ENCODE measurements at regions not wholly inside any gene's neighbourhood (a gene's known extent, or its start where the extent isn't known, plus 50 kb on each side); places are given as distances from the start of the nearest gene placed in this dataset.

- ChIA-PET CTCF (interaction anchor here (0.6 kb wide), 1 partner anchor 1301 kb away, joined by 3 read pairs; no protein-coding TSS in a partner anchor), POLR2A (no interaction called here), RAD21 (ENCODE audit: low non-redundant PET in 1 of 2, low total read pairs in 2 of 2, uncharacterized antibody in 2 of 2, unreplicated experiment in 2 of 2) (no interaction called here)
- Histone ChIP-seq H3K79me2 (ENCODE audit: insufficient read depth, low read length) (no peaks in the 10 kb centered on the region), H3K27me3 (ENCODE audit: insufficient read depth, low read length) (peaks cover 35% of the 10 kb centered on the region), H3K4me1 (ENCODE audit: control insufficient read depth in 1 of 2, insufficient read depth in 2 of 2, low read length in 2 of 2) (peaks cover 3 to 23% of the 10 kb centered on the region in 2 experiments; a peak in 3 of 4 replicates), H3K27ac (ENCODE audit: low read depth, low read length) (no peak overlapping the region), H4K20me1 (ENCODE audit: insufficient read depth) (no peaks in the 10 kb centered on the region; the same call in 1 of the 2 replicates), H2AFZ (ENCODE audit: low read depth, low read length, poor library complexity, severe bottlenecking) (no peak overlapping the region), H3K4me2 (ENCODE audit: low read length) (no peak overlapping the region), H3K9me3 (ENCODE audit: control insufficient read depth in 1 of 2, insufficient read depth in 1 of 2, low read depth in 1 of 2, low read length in 2 of 2) (no peaks in the 10 kb centered on the region), H3K4me3 (replicated peaks in 1 of 2; ENCODE audit: low read depth in 1 of 2, low read length in 2 of 2) (no peak overlapping the region), H3K9me2 (ENCODE audit: insufficient read depth) (no peaks in the 10 kb centered on the region), H3K9ac (ENCODE audit: low read length) (no peak overlapping the region), H3K36me3 (ENCODE audit: control insufficient read depth in 1 of 2, insufficient read depth in 2 of 2, low read length in 2 of 2) (no peaks in the 10 kb centered on the region)
- intact Hi-C loops (cut with micrococcal nuclease) = loop anchor here (5.0 to 10.0 kb wide), 2 partner anchors 878 to 1304 kb away; partner anchors contain the start of genes HOXA9 and OSBPL3
- ATAC-seq (no peak), DNase-seq (ENCODE audit: low read depth, low spot score) (no peak)
- TF ChIP-seq SRF (IDR thresholded peaks at IDR 0.05; ENCODE audit: low read depth) (no peak), POLR2AphosphoS5 (IDR thresholded peaks at IDR 0.05; ENCODE audit: low read depth, low read length) (no peak), TCF7L2 (IDR thresholded peaks at IDR 0.05; ENCODE audit: borderline replicate concordance, extremely low read depth, insufficient read depth, insufficient read length) (no peak), EZH2phosphoT487 (IDR thresholded peaks at IDR 0.05; ENCODE audit: borderline replicate concordance) (no peak), CEBPB (IDR thresholded peaks at IDR 0.05; ENCODE audit: low read depth) (no peak), REST (IDR thresholded peaks at IDR 0.05; ENCODE audit: low read depth) (no peak), EZH2 (IDR thresholded peaks at IDR 0.05) (no peak), CTCF (IDR thresholded peaks at IDR 0.05 in 2 of 3, conservative IDR thresholded peaks at IDR 0.05 in 1 of 3; ENCODE audit: borderline replicate concordance in 1 of 3, insufficient read depth in 1 of 3, low read depth in 2 of 3, low read length in 2 of 3) (no peak), CBX3 (IDR thresholded peaks at IDR 0.05; ENCODE audit: low read depth) (no peak), SIN3A (IDR thresholded peaks at IDR 0.05; ENCODE audit: low read depth) (no peak), ATF3 (IDR thresholded peaks at IDR 0.05) (no peak), FOSL1 (IDR thresholded peaks at IDR 0.05; ENCODE audit: low read depth) (no peak), SP1 (IDR thresholded peaks at IDR 0.05; ENCODE audit: low read depth) (no peak), YY1 (IDR thresholded peaks at IDR 0.05; ENCODE audit: extremely low read depth, insufficient replicate concordance, low read depth, low read length) (no peak), EGR1 (IDR thresholded peaks at IDR 0.05; ENCODE audit: low read depth) (no peak)
- BruUV-seq (replicated peaks) = no TSS peak
Measured at GRCh38 chr7:25860275-25861163, 291.5 kb upstream of the NFE2L3 start.

All from HCT116 (cell line).